SW480 (cell line): ENCODE measurements at regions not wholly inside any gene's neighbourhood (a gene's known extent, or its start where the extent isn't known, plus 50 kb on each side); places are given as distances from the start of the nearest gene placed in this dataset.

Experiments
- DNase-seq: peaks from one replicate; pipeline ENCODE4 v3.0.0-alpha.2; 2016; ENCODE audit warnings: low spot score

DNA sequence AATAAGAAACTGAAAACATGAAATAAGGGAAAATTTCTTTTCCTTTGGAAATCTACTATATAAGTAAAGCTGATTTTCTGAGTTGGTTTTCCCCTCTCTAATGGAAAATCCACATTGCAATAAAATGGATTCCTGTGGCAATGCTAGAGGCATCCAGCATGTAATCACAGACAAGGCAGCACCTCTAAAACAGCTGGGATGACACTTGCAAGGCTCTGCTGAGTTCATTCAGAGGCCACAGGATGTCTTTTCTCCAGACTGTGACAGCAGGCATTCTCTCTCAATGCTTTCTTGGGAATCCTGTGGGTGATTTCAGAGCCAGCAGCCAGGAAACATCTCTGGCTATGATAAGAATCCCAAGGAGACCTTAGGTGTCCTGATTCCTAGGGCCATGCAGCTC lies 201.3 kb upstream of the BLID start:
- no peak for DNase-seq

DNA sequence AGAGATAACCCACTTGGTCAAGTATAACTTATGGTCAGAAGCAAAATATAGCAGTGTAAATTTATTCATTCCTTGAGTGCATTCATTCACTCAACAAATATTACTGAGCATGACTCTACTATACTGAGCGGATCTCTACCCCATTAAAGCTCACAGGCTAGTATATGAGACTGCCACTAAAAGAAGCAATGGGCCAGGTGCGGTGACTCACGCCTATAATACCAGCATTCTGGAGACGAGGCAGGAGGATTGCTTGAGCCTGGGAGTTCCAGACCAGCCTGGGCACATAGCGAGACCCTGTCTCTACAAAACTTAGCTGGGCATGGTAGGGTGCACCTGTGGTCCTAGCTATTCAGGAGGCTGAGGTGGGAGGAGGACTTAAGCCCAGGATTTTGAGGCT lies 197.6 kb upstream of the BLID start:
- no peak for DNase-seq

GRCh38 chr11:122311216-122311755 lies 195.3 kb upstream of the BLID start:
- no peak for DNase-seq

DNA sequence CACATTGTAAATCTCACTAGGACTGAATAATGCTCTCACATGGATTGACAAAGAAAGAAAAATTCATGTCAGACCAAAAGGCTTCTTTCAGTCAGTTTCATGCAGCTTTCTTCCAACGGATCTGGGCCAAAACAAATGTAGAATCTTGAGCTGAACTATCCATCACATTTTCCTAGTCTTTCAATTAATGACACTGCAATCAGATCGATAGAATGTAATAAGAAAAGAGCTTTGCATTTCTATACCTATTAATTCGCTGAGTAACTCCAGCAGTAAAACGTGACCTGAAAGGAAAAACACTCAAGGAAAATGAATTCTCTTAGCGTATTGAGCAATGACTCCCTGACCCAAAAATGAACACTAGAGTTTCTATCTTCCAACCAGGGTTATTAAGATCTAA lies 194.8 kb upstream of the BLID start:
- no peak for DNase-seq

DNA sequence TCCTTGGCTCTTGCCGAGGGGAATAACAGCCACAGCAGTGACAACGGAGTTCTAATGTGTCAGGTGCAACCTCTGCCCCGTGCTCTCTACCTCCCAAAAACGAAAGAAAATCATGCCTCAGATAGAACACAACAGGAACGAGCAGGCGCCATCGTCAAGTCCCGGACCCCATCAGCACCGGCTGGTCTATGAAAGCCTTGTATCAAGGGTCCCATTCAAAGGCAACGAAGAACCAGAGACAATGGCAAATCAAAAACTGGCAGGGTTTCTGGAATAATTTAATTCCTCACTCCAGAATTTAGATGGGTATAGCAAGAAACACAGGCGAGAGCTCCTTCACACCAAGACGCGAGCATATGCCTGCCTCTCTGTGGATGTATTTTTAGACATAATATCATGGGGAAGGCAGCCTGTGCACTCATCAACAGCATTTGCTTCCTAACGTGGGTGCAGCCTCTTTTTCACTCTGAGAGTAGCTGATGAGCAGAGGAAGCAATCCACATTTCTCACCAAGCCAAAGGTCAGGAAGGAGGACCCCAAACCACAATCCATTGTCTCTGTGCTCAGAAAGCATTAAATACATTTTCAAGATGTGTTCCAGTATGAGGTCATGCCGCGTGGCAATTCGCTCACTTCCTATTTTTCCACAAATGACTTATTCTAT lies 193.4 kb upstream of the BLID start:
- DNase-seq, result no peak

DNA sequence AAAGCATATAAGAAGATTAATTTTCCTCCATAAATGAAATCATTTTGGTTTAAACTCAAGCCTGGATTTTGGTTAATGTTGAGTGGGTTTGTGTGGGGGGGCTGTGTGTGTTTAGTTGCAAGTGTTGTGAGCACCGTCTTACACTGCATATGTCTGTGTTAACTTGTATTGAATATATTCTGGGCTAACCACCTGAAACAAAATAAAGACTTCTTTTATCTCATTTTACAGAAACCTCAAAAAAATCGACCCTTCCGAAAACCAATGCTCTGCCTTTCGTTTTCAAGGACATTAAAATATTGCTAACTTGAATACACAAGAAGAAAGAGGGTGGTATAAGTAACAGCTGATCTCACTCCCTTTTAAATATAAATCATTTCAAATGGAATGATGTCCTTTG lies 192.2 kb upstream of the BLID start:
- DNase-seq, result no peak

GRCh38 chr11:122307476-122308035 lies 191.5 kb upstream of the BLID start:
- no peak for DNase-seq

- DNase-seq, result no peak
These were observed 190.9 kb upstream of the BLID start for GRCh38 chr11:122306831-122307391.

DNA sequence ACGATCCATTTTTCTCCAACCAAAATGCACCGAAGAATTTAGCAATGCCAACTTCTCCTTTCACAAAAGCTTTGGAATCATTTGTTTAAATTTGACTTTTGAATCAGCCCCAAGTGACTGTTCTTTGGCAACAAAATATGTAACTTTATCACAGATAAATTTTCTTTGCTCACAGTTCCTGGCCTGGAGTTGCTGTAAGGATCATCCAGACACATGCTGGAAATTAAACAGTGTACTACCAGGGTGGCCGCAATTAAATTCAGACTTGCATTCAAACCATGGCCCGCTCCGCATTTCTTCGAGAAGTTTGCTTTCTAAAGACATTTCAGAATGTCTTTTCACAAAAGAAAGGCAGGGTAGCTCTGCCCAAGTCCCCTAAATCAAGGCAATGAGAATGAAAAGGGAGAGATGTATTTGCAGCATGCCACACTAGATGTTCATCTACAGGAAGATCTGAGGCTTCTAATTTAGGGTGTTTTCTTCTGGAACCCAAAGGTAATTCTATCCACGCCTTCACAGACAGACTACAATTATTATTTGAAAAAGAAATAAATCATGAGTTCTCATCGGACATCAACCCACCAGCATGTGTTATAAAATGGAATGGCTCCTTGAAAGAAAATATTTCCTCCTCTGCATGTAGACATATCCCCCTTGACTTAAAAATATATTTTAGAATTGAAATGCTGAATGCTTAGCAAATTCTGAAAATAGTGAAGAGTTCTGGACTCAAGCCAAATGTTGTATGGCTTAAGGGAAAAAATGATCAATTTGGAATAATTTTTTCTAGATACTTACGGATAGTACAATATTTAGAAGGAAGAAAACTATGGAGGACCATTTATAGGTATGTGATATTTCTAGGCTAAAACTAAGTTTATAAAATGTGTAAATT lies 189.7 kb upstream of the BLID start:
- no peak for DNase-seq

GRCh38 chr11:122304973-122305372 lies 189.0 kb upstream of the BLID start:
- no peak for DNase-seq

GRCh38 chr11:122304306-122304705 lies 188.3 kb upstream of the BLID start:
- no peak for DNase-seq

GRCh38 chr11:122294041-122294440 lies 178.0 kb upstream of the BLID start:
- DNase-seq, result no peak

- no peak for DNase-seq
These were observed 177.4 kb upstream of the BLID start for GRCh38 chr11:122293296-122294023.

GRCh38 chr11:122287401-122287800 lies 171.4 kb upstream of the BLID start:
- DNase-seq, result no peak

DNA sequence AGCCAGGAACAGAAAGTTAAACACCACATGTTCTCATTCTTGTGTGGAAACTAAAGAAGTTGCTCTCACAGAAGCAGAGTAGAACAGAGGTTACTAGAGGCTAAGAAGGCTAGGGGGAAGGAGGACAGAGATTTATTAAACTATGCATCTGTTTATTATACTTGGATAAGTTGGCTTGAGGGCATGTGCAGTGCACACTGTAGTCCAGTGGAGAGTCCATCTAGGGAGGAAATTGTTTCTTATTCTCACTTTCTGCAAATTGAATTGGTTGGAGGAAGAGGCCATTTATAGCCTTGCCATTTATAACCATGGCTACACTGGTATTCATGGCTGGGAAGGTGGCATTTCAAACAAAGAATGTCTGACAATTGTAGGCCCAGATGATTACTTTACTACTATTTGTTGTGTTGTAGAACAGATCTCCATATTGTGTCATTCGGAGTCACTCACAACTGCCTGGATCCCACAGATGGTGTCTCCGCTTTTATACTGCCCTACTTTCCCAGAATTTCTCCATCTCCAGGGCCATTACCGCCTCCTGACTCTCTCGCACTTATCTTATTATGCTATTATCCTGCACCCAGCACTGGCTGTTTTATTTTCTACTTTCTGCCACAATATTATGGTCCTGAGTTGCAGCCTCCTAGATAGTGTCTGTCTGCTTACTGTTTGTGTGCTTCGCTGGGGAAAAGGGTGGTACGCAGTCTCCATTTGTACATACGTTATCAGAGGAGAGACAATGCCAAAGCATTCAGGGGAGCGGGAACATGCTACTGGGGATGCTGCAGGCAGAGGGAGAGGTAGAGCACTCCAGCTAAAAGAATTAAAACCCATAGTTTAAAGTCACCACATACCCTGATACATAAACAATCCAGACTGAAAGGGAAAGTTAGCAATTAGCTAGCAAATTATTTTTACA lies 169.3 kb upstream of the BLID start:
- no peak for DNase-seq

DNA sequence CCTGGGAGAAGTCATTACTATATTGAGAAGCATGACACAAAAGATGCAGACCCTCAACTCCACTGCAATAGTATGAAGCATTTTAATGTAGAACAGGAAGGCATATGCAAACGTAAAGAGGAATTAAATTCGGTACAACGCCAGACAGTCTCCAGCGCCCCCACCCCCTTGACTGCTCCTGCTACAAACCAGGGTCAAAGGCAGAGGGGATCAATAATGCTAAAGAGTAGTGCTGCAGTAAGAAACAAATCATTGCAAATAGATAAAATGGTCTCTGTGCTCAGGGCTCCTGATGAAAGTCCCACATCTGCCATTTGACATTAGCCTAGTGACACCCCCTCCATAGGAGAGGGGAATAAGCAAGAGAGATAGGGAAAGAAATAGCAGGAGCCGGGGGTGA lies 164.9 kb upstream of the BLID start:
- no peak for DNase-seq

GRCh38 chr11:122279194-122279593 lies 163.2 kb upstream of the BLID start:
- DNase-seq, result no peak

GRCh38 chr11:122277493-122277892 lies 161.5 kb upstream of the BLID start:
- DNase-seq, result no peak

DNA sequence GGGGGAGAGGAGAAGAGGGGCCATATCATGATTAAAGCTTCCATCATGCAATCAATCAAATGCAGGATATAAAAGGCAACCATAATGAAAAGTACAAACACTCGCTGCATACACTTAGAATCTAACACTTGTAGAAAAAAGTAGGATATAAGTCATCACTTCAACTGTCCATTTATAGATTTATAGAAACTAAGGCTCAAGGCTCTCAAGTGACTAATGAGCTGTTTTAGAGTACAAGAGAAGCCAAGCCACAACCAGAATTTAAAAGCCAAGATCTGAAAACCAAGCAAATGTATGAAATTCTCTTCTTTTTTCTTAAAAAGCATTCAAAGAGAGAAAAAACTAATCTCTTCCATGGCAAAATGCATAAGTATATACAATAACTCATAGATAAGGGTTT lies 160.2 kb upstream of the BLID start:
- DNase-seq, result no peak

DNA sequence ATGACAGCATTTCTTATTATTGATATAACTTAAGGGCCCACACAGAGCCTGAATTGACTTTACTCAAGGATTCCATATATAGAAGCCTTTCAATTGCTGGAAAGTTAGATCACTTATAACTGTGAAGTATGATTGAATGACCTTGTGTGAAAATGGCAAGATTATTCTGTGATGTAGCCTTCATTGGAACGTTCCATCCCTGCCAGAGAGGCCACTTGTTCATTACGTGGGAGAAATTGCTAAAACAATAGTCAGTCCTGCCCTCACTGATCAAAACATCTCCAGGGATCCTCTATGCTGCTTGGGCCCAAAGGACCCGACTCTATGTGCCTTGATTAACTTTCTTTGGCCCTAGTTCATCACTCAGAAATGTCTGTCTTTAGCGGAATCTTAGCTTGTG lies 159.5 kb upstream of the BLID start:
- DNase-seq, result no peak
